ENCODE measurements at regions not wholly inside any gene's neighbourhood (a gene's known extent, or its start where the extent isn't known, plus 50 kb on each side); places are given as distances from the start of the nearest gene placed in this dataset.

- TF ChIP-seq CTCF (IDR thresholded peaks at IDR 0.05; ENCODE audit: low read depth, low read length, poor library complexity, severe bottlenecking) (no peak), EZH2phosphoT487 (IDR thresholded peaks at IDR 0.05; ENCODE audit: borderline replicate concordance, low read length) (no peak)
Measured at GRCh38 chr5:175202463-175203068, 241.4 kb downstream of the DRD1 start.

Measured in DOHH2 (cell line).